GM23248 (cell line): ENCODE measurements at regions not wholly inside any gene's neighbourhood (a gene's known extent, or its start where the extent isn't known, plus 50 kb on each side); places are given as distances from the start of the nearest gene placed in this dataset.

Experiments used
- EZH2 ChIP-seq: fragments of 200-600 bp; sonication (generic); IDR thresholded peaks from 2 replicates; pipeline ENCODE4 v1.6.1; 2018; ENCODE audit warnings: antibody characterized with exemption, mild to moderate bottlenecking; ENCODE audit not compliant: insufficient read depth, poor library complexity, severe bottlenecking
- EZH2phosphoT487 ChIP-seq: fragments of 200-600 bp; sonication (generic); IDR thresholded peaks from 2 replicates; pipeline ENCODE4 v1.6.1; 2018; ENCODE audit warnings: antibody characterized with exemption, moderate library complexity, mild to moderate bottlenecking, low read depth; ENCODE audit not compliant: insufficient read depth

- no peak for TF ChIP-seq EZH2phosphoT487
- no peak for TF ChIP-seq EZH2
These were observed 225.0 kb upstream of the ACVR2A start for GRCh38 chr2:147619808-147620207.
